Nephron (organoid): ENCODE measurements at regions not wholly inside any gene's neighbourhood (a gene's known extent, or its start where the extent isn't known, plus 50 kb on each side); places are given as distances from the start of the nearest gene placed in this dataset.

ENCODE experiments used
- H3K27ac Mint-ChIP-seq, 3 experiments: 2 replicates each; pipeline ENCODE4 v1.8.0; 2020; ENCODE audit warnings: mixed read lengths in 3 of 3, mild to moderate bottlenecking in 2 of 3, moderate library complexity in 1 of 3
- H3K27me3 Mint-ChIP-seq: 2 replicates; pipeline ENCODE4 v1.8.0; 2021; ENCODE audit warnings: low read depth, mild to moderate bottlenecking, moderate library complexity, mixed read lengths
- H3K36me3 Mint-ChIP-seq: 2 replicates; pipeline ENCODE4 v1.8.0; 2020; ENCODE audit warnings: low read depth, mixed read lengths
- H3K4me1 Mint-ChIP-seq: 2 replicates; pipeline ENCODE4 v1.8.0; 2020; ENCODE audit warnings: mixed read lengths
- H3K4me3 Mint-ChIP-seq, 3 experiments: 2 replicates each; pipeline ENCODE4 v1.8.0; 2020; ENCODE audit warnings: mild to moderate bottlenecking in 3 of 3, mixed read lengths in 3 of 3, moderate library complexity in 2 of 3
- H3K9me3 Mint-ChIP-seq: 2 replicates; pipeline ENCODE4 v1.8.0; 2020; ENCODE audit warnings: mixed read lengths
- CTCF ChIP-seq, 3 experiments: fragments of 200-600 bp; sonication (generic); IDR thresholded peaks; one replicate each; pipeline ENCODE4 v1.5.0; 2021; ENCODE audit warnings: antibody characterized with exemption in 3 of 3; ENCODE audit not compliant: unreplicated experiment in 3 of 3

GRCh38 chr6:37115236-37115895 is 54.6 kb upstream of the PIM1 start:
- TF ChIP-seq CTCF (IDR thresholded peaks at IDR 0.05; ENCODE audit: unreplicated experiment in 3 of 3) = no peak
- Mint-ChIP-seq H3K36me3 (no peaks in the 10 kb centered on the region), H3K27me3 (peaks cover 4% of the 10 kb centered on the region), H3K4me3 (no peak overlapping the region), H3K4me1 (peaks cover 22% of the 10 kb centered on the region), H3K27ac (peak overlapping the region; percentile 61 to 88 (median 63)), H3K9me3 (peaks cover 3% of the 10 kb centered on the region)

- Mint-ChIP-seq H3K9me3 (peaks cover 3% of the 10 kb centered on the region), H3K4me1 (peaks cover 16% of the 10 kb centered on the region), H3K27ac (peak overlapping the region in 1 of 3 experiments; percentile 11), H3K36me3 (no peaks in the 10 kb centered on the region), H3K4me3 (no peak overlapping the region), H3K27me3 (peaks cover 4% of the 10 kb centered on the region)
- TF ChIP-seq CTCF (IDR thresholded peaks at IDR 0.05; ENCODE audit: unreplicated experiment in 3 of 3) = no peak
Measured at GRCh38 chr6:37116326-37116725, 53.6 kb upstream of the PIM1 start.

- Mint-ChIP-seq H3K9me3 (peaks cover 3% of the 10 kb centered on the region), H3K4me1 (peaks cover 23% of the 10 kb centered on the region), H3K4me3 (no peak overlapping the region), H3K27ac (peak overlapping the region in 2 of 3 experiments; percentile 4 to 13), H3K36me3 (no peaks in the 10 kb centered on the region), H3K27me3 (no peaks in the 10 kb centered on the region)
- TF ChIP-seq CTCF (IDR thresholded peaks at IDR 0.05; ENCODE audit: unreplicated experiment in 3 of 3) = no peak
Measured at GRCh38 chr6:37119387-37119886, 50.5 kb upstream of the PIM1 start.
